HG02759 (cell line): ENCODE measurements at regions not wholly inside any gene's neighbourhood (a gene's known extent, or its start where the extent isn't known, plus 50 kb on each side); places are given as distances from the start of the nearest gene placed in this dataset.
"Not testable (repeated sequence)": the region's sequence is repeated elsewhere in the genome, so short reads cannot be mapped to it uniquely, and the experiment has no call there.

Experiments used
- ATAC-seq: cut with Tn5 transposase; IDR thresholded peaks from one replicate; pipeline ENCODE4 v1.9.1; 2021; ENCODE audit warnings: mild to moderate bottlenecking, moderate library complexity; ENCODE audit not compliant: unreplicated experiment

DNA sequence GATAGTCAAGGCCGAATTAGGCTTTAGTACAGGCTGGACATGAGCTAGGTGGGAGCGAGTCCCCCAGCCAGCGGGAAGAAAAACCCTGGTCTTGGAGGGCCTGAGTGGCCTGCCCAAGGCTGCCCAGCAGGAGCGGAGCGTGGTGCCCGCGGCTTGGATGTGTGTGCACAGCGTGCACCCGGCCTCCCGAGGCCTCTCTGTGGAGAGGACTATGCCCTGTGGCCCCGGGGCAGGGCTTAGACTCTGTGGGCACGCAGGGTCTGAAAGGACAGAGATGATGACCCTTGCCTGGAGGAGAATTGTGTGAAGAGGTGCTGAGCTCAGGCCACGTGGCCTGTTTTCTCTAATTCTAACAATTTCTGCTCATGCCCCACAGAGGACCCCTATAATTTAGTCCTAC lies 124.6 kb upstream of the IQSEC1 start:
- no peak for ATAC-seq

DNA sequence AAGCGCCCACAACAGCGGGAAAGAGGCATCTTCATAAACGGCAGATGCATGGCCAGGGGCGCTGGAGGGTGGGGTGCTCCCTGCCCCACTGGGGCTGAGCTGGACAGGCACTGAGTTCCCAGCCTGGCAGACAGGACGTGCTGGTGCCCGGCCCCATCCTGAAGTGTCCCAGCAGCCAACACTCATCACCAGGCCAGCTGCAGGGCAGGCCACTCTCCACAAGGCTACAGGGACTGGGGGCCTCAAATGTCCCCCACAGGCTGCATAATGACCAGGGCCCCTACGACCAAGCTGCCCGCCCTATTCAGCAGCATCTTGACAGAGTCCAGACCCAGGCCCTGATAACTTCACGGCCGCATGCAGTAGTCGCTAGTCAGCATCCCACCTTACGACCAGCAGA lies 124.1 kb upstream of the IQSEC1 start:
- ATAC-seq: no peak

- no peak for ATAC-seq
These were observed 122.1 kb upstream of the IQSEC1 start for GRCh38 chr3:13195374-13195773.

DNA sequence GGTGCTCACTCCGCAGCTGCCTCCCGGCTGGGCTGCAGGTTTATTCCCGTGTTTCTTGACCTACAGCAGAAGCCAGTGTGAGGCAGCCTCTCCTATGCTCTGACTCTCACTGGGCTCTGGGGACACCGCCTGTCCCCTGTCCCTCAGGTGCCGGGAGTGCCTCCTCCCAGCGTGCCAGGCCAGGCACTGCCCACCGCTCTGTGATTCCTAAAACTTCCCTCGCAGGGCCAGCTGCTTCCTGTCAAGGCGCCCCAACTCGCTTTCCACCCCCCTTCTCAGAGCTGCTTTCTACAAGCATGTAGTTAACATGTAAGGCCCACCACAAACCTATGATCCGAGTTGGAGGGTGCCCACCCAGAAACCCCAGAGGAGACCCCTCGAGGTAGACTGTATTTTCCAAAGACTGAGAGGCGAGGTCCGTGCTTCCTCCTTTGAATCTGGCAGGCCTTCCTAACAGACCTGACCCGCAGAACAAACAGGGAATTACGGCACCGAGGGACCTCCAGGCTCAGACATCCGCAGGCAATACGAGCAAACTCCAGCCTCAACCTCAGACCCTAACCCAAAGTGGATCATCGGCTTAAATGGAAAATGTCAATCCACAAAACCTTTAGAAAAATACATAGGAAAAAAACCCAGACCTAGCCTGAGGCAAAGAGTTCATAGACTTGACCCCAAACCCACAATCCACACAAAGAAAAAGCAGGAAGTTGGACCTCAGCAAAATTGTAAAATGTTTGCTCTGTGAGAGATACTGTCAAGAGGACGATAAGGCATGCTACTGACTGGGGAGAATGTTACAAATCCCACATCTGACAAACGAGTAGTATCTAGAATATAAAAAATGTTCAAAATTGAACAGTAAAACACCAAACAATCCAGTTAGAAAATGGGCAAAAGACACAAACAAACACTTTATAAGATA lies 121.3 kb upstream of the IQSEC1 start:
- no peak for ATAC-seq

DNA sequence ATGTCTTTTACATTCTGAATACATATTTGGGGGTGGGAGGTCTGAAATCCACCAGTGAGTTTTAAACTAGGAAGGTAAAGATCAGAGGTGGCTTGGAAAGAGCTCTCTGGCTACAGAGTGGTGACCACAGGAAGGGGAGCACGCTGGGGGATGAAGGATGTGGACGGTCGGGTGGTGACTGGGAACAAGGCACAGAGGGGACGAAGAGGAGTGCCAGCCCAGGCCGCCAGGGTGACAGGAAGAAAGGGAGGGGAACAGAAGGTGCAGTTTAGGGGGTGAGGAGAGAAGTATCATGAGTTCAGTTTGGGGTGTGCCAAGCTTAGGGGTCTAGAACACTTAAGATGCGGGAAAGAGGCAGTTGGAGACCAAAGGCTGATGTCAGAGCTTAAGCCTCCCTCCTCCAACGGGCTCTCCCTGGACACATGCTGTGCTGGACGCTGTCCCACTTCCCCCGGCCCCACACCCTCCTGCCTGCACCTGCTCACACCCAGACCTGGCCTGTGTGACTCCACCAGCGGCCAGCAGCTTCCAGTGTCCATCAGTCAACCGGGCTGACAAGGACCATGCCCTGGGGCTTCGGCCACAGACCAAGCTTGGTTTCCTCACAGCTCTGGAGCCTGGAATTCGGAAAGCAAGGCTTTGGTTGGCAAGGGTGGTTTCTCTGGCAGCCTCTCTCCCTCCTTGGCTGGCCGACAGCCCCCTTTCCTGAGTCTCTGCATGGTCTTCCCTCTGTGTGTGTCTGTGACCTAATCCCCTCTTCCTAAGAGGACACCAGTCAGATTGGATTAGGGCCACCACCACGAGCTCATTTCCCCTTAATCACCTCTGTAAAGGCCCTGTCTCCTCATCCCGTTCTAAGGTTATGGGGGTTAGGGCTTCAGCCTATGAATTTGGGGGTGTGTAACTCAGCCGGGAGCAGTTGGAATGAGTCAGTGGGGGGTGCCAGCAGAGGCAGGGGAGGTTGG lies 120.4 kb upstream of the IQSEC1 start:
- no peak for ATAC-seq

- ATAC-seq: no peak
These were observed 119.4 kb upstream of the IQSEC1 start for GRCh38 chr3:13192471-13193213.

- no peak for ATAC-seq
These were observed 117.8 kb upstream of the IQSEC1 start for GRCh38 chr3:13191016-13191415.

DNA sequence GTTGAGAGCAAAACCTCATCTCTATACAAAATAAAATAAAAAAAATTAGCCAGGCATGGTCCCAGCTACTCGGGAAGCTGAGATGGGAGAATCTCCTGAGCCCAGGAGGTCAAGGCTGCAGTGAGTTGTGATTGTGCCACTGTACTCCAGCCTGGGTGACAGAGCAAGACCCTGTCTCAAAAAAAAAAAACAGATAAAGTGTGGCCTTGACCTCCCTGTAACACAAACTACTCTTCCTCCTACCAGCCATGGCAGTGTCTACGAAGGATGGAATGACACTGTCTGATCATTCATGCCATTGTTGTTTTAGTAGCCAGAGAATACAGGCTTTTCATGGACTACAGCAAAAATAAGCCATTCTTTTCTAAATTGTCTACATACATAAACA lies 117.1 kb upstream of the IQSEC1 start:
- no peak for ATAC-seq

GRCh38 chr3:13189639-13190377 lies 116.6 kb upstream of the IQSEC1 start:
- no peak for ATAC-seq

GRCh38 chr3:13188975-13189374 lies 115.7 kb upstream of the IQSEC1 start:
- ATAC-seq: no peak

DNA sequence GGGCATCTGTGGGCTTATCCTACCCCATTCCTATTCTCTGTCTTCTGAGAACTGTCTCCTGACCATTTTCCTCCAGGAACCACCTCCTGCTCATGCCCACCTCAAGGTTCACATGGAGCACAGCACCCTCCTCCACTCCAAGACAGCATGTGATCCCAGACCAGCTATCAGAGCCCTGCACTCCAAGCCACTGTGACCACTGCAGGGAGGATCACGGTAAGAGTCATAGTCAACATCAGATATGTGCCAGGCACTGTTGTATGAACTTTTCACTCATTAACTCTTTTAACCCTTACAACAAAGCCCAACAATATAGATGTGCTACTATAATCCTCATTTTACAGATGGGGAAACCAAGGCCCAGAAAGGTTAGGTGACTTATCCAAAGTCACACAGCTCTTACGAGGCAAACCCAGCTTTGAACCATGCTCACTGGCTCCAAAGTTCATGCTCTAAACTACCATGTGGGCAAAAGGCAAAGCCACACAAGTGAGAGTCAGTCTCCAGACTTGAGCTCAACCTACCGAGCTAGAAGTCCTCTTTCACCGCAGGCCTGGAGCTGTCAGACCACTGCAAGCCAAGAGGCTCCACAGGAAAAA lies 115.1 kb upstream of the IQSEC1 start:
- no peak for ATAC-seq

DNA sequence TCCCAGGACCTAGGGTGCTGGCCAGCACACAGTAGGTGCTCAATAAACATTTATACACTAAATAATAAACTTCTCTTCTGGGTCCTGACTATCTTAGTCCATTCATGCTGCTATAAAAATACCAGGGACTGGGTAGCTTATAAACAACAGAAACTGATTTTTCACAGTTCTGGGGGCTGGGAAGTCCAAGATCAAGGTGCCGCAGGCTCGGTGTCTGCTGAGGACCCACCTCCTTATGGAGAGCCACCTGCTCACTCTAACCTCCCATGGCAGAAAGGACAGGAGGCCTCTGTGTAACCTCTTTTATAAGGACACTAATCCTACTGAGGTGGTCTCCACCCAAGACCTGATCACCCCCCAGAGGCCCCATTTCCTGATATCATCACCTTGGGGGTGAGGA lies 114.4 kb upstream of the IQSEC1 start:
- no peak for ATAC-seq

DNA sequence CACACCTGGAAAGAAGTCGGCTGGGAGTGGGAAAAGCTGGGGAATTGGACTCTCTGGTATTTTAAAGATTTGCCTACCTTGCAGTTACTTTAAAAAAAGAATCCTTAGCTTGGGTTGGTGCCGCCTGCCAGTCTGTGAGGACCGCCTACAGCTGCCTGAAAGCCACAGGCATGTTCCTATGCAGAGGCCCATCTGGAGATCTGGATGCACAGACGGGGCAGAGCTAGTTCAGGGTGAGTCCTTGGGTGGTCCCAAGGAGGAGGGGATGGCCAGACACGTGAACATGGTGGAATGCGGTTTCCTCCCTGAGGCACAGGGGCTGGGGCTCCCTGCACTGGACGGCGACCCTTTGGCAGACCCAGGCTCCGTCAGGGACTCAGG lies 113.2 kb upstream of the IQSEC1 start:
- no peak for ATAC-seq

- ATAC-seq: no peak
These were observed 112.7 kb upstream of the IQSEC1 start for GRCh38 chr3:13185737-13186434.

GRCh38 chr3:13179582-13180210 lies 106.5 kb upstream of the IQSEC1 start:
- ATAC-seq: not testable (repeated sequence)

DNA sequence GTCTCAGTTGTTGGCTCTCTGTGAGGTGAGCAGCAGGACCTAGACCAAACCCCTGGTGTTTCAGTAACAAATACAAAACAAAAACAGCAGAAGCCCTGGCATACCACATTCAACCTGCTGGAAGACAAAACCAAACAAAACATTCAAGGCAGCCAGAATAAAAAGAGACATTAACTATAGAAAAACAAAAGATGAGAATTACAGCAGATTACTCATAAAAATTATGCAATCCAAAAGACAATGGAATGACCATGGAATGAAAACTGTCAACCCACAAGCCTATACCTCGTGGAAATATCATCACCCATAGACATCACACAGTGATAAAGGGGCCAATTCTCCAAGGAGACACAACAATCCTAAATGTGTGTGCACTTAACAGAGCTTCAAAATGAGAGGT lies 106.0 kb upstream of the IQSEC1 start:
- no peak for ATAC-seq

DNA sequence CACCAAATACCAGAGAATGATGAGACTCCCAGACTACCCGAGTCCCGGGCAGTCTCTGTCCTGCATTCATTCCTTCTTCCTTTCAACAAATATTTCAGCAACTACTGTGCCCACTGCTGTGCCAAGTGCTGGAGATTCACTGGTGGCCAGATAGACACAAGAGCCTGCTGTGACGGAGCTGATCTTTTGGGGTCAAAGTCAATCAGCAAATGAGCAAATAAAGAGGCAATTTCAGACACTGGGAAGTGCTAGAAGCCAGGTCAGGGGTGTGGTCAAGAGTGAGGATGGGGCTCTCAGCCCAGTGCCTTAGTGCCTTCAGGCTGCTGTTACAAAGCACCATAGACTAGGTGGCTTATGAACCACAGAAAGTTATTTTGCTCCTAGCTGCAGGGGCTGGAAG lies 104.9 kb upstream of the IQSEC1 start:
- ATAC-seq: no peak

- no peak for ATAC-seq
These were observed 104.4 kb upstream of the IQSEC1 start for GRCh38 chr3:13177641-13178040.

- no peak for ATAC-seq
These were observed 104.0 kb upstream of the IQSEC1 start for GRCh38 chr3:13177236-13177635.
